Amniotic epithelial cell (primary cell): ENCODE measurements at regions not wholly inside any gene's neighbourhood (a gene's known extent, or its start where the extent isn't known, plus 50 kb on each side); places are given as distances from the start of the nearest gene placed in this dataset.
A peak's percentile ranks its signal among the peaks of the same experiment; 100 is the strongest.

Experiments used
- DNase-seq: peaks from one replicate; pipeline ENCODE4 v3.0.0-alpha.2; 2010; ENCODE audit warnings: low read depth

DNA sequence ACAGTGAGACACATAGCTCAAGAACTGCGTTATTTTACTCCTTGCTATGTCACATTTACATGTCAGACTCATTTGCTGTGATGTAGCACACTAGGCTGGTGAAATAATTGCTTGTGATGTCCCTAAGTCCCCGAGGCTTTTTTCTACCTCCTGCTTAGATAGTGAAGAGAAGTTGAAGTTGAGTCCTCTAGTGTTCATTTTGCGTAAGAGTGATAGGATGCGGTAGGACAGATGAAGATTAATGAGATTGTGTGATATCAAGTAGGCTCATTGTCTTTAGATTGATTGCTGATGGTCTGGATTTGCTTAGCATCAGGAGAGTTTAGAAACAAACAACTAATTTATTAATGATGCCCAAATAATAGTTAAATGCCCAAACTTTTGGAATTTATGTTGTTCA lies 173.6 kb upstream of the NUDT6 start:
- peak; percentile 54 for DNase-seq

DNA sequence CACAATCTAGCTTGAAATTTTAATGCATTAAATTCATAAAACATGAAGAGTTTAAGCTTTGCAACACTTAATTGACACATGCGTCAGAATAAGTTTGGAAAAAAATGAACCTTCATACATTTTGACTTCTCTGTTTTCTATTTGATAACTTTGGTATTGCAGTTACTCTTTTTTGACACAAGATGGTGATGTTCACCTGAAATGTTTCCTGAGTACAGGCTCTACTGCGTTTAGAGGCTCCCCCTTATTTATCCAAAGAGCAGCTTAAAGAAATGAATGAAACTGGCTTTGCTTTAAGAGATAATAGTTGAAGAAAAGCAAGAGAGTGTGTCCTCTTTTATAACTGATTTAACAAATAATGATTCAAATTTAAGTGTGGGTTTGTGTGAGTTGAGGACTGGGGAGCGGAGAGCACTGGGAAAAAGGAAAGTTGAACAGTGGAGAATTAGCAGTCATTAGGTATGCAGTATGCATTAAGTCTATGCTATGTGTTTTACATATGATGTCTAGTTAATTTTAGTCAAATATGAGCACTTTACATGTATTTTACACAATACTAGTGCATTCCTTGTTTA lies 180.6 kb upstream of the NUDT6 start:
- peak; percentile 74 for DNase-seq

DNA sequence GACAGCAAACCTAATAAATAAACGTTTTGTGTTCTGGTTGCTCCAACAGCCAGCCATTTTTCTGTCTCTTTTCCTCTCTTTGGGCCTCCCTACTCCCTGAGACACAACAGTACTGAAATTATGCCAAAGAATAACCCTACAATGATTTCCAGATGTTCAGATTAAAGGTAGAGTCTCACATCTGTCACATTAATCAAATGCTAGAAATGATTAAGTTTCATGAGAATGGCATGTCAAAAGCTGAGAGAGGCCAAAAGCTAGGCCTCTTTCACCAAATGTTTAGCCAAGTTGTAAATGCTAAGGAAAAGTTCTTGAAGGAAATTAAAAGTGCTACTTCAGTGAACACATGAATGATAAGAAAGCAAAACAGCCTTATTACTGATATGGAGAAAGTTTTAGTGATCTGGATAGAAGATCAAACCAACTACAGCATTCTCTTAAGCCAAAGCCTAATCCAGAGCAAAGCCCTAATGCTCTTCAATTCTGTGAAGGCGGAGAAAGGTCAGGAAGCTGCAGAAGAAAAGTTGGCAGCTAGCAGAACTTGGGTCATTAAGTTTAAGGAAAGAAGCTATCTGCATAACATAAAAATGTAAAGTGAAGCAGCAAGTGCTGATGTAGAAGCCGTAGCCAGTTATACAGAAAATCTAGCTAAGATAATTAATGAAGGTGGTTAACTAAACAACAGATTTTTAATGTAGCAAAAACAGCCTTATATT lies 182.1 kb upstream of the NUDT6 start:
- peak; percentile 18 for DNase-seq

DNA sequence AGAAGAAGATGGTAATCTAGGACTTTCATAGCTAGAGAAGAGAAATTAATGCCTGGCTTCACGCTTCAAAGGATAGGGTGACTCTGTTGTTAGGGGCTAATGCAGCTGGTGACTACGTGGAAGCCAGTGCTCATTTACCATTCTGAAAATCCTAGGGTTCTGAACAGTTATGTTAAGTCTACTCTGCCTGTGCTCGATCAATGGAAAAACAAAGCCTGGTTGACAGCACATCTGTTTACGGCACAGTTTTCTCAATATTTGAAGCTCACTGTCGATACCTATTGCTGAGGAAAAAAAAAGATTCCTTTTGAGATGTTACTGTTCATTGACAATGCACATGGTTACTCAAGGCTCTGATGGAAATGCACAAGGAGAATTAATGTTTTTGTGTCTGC lies 182.6 kb upstream of the NUDT6 start:
- DNase-seq: no peak

DNA sequence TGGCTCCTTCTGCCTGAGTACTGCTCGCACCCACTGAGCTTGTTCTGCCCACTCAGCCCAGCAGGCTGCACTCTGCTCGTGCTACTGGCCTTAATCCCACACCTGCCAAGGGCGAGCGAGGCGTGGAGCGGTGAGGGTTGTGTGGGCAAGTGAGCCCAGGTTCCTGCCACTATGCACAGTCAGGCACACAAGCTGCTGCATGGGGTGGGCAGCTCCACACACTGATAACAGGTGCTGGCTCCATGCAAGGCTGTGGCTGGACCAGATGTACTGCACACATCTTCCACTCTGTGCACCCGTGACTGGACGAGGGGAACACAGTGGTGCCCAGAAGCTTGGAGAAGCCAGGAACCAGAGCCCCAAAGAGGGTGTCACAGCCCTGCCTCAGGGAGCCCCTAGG lies 184.3 kb upstream of the NUDT6 start:
- DNase-seq: no peak

DNA sequence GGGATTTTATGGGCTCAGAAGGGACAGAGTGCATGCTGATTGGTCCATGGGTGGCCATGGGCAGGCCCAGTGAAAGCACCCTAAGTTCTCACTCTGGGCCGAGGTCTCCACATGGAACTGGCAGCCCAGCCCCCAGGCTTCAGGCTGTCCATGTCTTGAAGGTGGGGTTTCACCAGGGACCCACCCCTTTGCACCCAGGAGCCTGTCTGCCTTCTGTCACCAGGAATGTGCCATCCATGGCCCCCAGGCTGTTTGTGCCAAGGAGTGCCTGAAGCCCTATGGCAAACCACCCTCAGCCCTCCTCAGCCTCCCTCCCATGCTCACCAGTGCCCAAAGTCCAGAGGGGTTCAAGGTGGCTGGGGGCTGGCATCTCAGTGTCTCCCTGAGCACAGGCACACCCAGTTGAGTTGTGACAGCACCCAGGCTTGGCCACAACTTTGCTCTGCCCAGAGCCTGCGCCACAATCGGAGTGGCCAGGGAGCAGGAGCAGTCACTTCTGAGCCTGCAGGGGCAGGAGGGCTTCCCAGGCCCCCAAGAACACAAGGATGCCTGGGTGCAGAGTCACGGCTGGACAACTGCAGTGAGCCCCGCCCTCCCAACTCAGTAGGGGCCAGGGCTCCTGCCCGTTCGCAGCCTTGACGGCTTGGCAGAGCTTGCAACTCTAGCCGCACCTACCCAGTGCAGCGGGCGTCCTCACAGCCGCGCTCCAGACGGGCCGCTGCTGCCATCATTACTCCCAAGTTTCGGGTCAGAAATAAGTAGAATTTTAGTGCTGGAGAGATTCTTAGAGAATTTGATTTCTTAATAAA lies 185.3 kb upstream of the NUDT6 start:
- DNase-seq: no peak

DNA sequence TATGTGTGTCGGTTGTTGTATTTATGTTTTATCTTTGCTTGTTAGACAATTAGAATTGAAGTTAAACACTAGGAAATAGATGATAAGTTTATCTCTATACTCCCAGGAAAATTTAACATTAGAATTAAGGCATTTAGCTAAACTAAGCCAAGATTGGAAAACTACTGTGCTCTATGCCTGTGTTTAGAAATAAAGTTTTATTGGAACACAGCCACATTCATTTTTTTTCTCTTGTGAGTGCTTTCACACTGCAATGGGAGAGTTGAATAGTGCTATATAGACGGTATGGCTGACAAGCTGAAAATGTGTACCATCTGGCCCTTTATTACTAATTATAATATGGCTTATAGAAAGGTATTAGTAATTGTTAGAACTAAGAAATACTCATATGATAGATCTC lies 186.7 kb upstream of the NUDT6 start:
- no peak for DNase-seq

DNA sequence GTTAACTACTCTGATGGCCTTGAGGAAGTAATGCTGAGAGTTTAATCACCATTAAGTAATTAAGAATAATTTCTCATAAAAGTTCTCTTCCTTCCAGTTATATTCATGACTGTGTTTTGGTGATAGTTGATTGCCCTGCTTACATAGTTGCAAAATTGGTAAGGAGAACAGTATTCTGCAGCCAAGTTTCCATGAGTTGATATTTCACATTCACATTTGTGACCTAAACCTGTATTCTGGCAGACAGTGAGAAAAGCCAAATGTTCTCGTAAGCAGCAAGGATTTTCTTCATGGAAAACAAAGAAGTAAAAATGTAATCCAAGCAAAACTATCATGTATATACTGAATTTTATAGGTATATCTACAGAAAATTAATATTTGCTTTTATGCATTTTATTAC lies 187.8 kb upstream of the NUDT6 start:
- DNase-seq: peak; percentile 64

DNA sequence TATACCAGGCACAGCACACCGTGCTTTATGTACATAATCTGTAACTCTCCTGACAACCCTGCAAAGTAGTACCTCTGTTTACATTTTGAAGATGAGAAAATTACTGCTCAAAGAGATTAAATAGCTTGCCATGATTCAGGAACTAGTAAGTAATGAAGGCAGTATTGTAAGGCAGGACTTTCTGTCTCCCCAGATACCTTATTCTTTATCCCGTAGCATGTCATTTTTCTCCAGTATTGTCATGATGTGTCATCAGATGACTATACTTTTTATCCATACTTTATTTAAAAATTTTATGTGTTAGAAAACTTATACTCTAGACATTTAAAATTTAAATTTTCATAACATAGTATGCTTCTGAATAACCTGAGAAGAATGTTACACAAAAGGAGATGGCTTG lies 188.3 kb upstream of the NUDT6 start:
- no peak for DNase-seq

DNA sequence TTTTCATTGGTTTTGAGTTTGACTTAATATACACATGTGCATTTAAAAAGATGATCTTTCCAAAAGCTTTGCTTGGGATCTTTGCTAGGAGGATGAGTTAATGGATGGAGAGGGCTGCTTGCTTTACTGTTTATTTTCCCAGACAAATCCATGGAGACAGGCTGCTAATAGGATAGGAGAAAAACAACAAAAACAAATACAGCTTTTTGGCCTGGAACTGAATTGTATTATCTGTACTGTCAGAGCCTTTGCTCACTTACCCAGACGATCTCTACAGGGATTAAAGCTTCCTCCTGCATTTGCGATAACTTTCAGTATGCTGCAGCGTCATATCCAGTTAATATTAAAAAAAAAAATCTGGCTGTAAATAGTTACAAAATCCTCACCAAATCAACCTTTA lies 190.8 kb upstream of the NUDT6 start:
- peak; percentile 16 for DNase-seq

DNA sequence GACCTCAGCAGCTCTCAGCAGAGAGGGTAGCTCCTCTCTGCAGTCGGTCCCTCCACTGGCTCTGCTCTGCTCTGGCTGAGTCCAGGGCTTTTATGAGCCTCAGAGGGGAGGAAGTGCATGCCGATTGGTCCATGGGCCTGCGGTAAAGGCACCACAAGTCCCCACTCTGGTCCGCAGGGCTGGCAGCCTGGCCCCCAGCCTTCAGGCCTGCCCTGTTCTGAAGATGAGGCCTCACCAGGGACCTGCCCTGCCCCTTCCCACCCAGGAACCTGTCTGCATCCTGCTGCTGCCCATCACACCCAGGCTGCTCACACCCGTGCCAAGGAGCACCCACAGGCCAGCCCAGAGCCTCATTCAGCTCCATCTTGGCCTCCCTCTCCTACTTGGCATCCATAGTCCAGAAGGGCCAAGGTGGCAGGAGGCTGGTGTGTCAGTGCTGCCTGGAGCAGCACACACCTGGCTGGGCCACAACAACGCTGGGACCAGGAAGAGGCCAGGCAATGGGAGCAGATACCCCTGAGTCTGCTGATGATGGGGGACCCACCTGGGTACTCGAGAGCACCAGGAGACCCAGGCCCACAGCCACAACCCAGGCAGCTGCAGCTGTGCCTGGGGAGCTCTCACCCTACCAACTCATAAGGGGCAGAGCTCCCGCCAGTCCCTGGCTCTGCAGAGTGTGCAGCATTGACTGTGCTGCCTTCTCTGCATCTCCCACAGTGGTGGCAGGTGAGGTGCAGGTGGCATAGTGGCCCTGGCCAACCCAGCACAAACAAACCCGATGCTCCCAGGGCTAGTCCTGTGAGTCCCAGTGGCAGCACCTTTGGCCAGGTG lies 191.9 kb upstream of the NUDT6 start:
- no peak for DNase-seq

DNA sequence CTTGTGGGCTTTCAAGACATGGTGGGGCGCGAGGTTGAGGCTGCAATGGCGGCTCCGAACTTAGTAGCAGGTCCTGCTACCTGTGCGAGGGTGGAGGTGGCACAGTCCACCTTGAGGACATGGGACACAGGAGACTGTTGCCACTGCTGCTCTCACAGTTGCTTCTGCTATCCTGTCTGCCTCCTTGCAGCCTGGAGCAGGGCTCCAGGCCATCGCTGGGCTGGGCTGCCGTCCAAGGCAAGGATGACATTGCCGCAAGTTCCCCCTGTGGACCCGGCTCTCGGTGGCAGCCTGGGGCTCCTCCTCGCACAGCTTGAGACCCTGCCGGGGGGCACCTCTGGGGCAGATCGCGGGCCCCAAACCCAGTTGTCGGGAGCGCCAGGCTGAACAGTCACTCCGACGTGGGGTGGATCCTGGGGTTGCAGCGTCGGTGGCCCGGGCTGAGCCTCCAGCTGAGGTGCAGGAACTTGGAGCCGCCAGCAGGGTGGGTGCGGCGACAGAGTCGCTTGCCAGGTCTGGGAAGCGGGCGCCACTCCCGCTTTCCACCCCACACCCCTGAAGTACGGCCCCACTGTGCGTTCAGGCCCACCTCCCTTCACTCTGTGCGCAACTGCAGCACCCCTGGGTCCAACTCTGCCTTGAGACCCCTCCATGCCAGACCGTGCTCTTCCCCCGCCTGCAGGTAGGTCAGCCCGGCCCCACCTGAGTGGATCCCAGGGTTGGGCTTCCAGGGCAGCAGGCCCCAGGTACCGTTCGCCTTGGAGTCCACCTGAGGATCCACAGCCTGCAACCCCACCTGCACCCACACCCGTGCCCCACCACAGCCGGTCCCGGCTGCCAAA lies 192.7 kb upstream of the NUDT6 start:
- no peak for DNase-seq

DNA sequence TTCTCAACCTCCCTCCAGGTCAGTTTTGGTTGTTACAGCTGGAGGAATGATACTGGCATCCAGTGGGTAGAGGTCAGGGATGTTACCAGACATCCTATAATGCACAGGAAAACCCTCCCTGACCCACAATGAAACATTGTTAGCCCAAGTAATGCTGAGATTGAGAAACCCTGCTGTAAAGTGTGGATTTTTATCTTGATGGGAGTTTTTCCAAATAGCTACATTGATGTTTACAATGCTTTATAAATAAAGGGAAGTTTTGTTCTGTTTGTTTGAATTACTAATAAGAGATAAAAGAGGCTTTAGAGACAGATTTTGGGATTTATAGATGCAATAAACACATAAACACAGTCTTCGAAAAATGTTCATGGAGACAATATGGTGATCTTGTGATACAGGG lies 194.0 kb upstream of the NUDT6 start:
- DNase-seq: peak; percentile 87

DNA sequence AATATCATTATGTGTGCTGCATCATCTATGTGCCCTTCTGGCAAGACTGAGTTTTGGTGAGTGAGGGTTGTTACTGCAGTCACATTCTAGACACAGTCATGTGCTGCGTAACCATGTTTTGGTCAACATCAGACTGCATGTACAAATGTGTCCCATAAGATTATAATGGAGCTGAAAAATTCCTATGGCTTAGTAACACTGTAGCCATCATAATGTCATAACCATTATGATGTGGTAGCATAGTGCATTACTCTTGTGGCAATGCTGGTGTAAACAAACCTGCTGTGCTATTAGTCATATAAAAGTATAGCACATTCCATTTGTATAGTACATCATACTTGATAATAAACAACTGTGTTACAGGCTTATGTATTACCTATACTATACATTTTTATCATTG lies 198.1 kb upstream of the NUDT6 start:
- DNase-seq: peak; percentile 80

DNA sequence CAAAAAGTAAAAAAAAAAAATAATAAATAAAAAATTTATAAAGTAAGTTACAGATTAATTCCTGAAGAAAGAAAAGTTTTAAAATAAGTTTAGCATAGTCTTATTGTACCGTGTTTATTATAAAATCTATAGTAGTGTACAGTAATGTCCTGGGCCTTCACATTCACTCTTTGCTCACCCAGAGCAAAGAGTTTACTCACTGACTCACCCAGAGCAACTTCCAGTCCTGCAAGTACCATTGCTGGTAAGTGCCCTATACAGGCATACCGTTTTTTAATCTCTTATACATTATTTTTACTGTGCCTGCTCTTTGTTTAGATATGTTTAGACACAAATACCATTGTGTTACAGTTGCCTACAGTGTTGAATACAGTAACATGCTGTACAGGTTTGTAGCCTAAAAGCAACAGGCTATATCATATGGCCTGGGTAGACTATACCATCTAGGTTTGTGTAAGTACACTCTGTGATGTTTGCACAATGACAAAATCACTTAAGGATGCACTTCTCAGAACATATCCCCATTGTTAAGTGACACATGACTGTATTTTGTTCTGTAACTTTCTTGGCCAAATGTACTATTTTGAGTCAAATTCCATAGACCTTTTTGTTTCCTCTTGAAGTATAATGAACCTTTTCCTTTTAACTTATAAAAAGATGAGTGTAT lies 199.0 kb upstream of the NUDT6 start:
- peak; percentile 43 for DNase-seq

DNA sequence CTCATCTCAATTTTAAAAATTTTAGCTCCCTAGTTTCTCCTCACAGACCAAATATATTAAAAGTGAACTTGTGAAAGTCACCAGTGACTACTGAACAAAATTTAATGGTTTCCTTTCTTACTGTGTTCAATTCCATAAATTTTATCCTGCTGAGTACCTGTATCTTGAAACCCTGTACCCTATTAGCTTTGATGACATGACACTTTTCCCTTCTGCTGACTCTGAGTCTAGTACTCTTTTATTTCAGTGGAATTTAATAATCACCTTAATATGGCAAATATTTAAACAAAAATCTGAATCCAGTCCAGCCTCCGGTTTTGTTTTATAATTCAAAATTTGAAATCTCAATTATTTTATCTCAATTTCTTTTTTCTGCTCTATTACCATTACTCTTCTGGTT lies 203.1 kb upstream of the NUDT6 start:
- no peak for DNase-seq

DNA sequence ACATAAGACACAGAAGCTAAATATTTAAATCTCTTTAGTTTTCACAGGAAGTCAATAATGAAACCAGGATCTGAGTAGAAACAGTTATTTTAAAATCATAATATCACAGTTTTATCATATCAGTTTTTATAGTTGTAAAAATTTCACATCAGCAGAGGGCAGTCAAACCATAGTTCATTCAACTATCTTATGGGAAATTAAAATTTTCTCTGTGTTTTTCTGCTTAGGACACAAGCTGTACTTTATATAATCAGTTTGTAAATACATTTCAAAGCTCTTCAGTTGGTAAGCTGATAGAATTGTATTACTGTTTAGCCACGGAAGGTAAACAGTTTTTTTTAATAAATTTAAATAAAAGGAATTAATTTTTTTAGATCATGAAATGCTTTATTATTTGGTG lies 204.8 kb upstream of the NUDT6 start:
- DNase-seq: peak; percentile 55

DNA sequence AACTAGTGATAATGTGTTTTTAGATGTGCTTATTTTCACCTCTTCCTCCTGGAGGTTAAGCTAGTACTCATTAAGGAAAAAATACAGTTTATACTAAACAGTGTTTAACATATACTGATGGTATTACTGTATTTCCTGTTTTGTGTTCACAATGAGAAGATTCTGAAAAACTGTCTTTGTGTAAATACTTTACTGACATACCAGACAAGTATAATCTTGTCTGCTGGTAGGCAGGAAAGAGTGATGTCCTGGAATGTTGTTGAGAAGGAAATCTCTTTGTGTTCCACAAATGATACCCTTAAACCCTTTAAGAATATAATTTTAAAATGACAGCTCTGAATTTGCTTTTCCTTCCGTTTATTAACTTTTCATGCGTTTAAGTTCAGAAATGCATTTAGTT lies 205.5 kb upstream of the NUDT6 start:
- DNase-seq: peak; percentile 53

DNA sequence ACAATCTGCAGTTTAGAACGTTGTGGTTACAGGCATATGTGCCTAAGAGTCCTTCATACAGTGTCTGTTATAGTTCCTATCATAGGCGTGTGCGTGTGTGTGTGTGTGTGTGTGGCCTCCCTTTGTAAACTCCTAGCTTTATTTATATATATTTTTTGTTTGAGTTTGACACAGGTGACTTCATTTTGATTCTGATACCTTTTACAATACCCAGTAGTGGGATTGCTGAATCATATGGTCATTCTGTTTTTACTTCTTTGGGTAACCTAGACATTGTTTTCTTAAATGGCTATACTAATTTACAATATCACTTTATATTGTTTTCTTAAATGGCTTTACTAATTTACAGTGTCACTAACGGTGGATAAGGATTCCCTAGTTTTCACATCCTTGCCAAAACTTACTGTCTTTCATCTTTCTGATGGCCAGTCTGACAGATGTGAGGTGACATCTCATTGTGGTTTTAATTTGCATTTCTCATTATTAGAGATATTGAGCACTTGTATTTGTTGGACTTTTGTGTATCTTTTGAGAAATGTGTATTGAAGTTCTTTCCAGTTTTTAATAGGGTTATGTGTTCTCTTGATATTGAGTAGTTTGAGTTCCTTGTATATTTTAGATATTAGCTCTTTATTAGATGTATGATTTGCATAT lies 211.1 kb upstream of the NUDT6 start:
- no peak for DNase-seq

DNA sequence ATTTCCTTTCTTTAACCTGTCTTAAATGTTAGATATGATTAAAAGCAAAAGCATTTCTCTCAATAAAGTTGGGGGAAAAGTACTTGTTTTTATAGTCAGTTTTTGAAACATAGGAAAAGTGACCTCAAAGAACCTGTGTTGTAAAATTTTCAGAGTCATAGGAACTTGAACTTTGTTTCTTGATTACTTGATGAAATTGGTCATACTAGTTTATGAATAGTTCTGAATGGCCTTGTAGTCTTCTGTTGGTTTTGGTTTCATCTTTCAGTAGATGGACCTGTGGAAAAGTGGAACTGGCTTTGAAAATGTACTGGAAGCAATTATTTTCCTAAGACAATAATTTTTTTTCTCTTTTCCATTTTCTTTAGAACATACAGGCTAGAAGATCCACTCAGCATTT lies 222.2 kb upstream of the NUDT6 start:
- no peak for DNase-seq
